Mesothelial cell of epicardium (in vitro differentiated cells): ENCODE measurements at regions not wholly inside any gene's neighbourhood (a gene's known extent, or its start where the extent isn't known, plus 50 kb on each side); places are given as distances from the start of the nearest gene placed in this dataset.

Experiments used
- DNase-seq, 2 experiments: peaks; one replicate each; pipeline ENCODE4 v3.0.0; 2021; ENCODE audit warnings: low spot score in 2 of 2; ENCODE audit not compliant: unreplicated experiment in 2 of 2
- H3K27ac Mint-ChIP-seq: 2 replicates; pipeline ENCODE4 v1.8.0; 2021; ENCODE audit warnings: mixed read lengths
- H3K27me3 Mint-ChIP-seq: 2 replicates; pipeline ENCODE4 v1.8.0; 2021; ENCODE audit warnings: low read depth, mixed read lengths
- H3K36me3 Mint-ChIP-seq: 2 replicates; pipeline ENCODE4 v1.8.0; 2021; ENCODE audit warnings: mixed read lengths
- H3K4me1 Mint-ChIP-seq: 2 replicates; pipeline ENCODE4 v1.8.0; 2021; ENCODE audit warnings: mixed read lengths
- H3K4me3 Mint-ChIP-seq: 2 replicates; pipeline ENCODE4 v1.8.0; 2021; ENCODE audit warnings: mild to moderate bottlenecking, moderate library complexity, mixed read lengths
- H3K9me3 Mint-ChIP-seq: 2 replicates; pipeline ENCODE4 v1.8.0; 2021; ENCODE audit warnings: mixed read lengths
- CTCF ChIP-seq: fragments of 200-600 bp; sonication (generic); IDR thresholded peaks from one replicate; pipeline ENCODE4 v1.5.0; 2021; ENCODE audit warnings: antibody characterized with exemption; ENCODE audit not compliant: unreplicated experiment

GRCh38 chr4:26161030-26161824 lies 159.6 kb upstream of the RBPJ start:
- H3K27ac Mint-ChIP-seq: no peak overlapping the region
- no peaks in the 10 kb centered on the region for H3K27me3 Mint-ChIP-seq
- no peak for TF ChIP-seq CTCF
- peaks cover 15% of the 10 kb centered on the region for H3K4me1 Mint-ChIP-seq
- DNase-seq: no peak
- H3K36me3 Mint-ChIP-seq: no peaks in the 10 kb centered on the region
- no peak overlapping the region for H3K4me3 Mint-ChIP-seq
- peaks cover 8% of the 10 kb centered on the region for H3K9me3 Mint-ChIP-seq

GRCh38 chr4:26162101-26162500 lies 158.7 kb upstream of the RBPJ start:
- Mint-ChIP-seq H3K9me3 (peaks cover 8% of the 10 kb centered on the region), H3K36me3 (no peaks in the 10 kb centered on the region), H3K4me3 (no peak overlapping the region), H3K27ac (peak overlapping the region; percentile 79), H3K27me3 (no peaks in the 10 kb centered on the region), H3K4me1 (peaks cover 15% of the 10 kb centered on the region)
- no peak for TF ChIP-seq CTCF
- no peak for DNase-seq

GRCh38 chr4:26163425-26164362 lies 157.1 kb upstream of the RBPJ start:
- DNase-seq: no peak
- peaks cover 8% of the 10 kb centered on the region for H3K9me3 Mint-ChIP-seq
- no peak for TF ChIP-seq CTCF
- no peak overlapping the region for H3K4me3 Mint-ChIP-seq
- H3K27me3 Mint-ChIP-seq: no peaks in the 10 kb centered on the region
- peak overlapping the region; percentile 82 for H3K27ac Mint-ChIP-seq
- H3K36me3 Mint-ChIP-seq: no peaks in the 10 kb centered on the region
- peaks cover 15% of the 10 kb centered on the region for H3K4me1 Mint-ChIP-seq

- no peaks in the 10 kb centered on the region for H3K9me3 Mint-ChIP-seq
- H3K27ac Mint-ChIP-seq: no peak overlapping the region
- H3K36me3 Mint-ChIP-seq: no peaks in the 10 kb centered on the region
- H3K27me3 Mint-ChIP-seq: no peaks in the 10 kb centered on the region
- TF ChIP-seq CTCF: no peak
- no peak overlapping the region for H3K4me3 Mint-ChIP-seq
- peaks cover 13% of the 10 kb centered on the region for H3K4me1 Mint-ChIP-seq
- no peak for DNase-seq
Measured at GRCh38 chr4:26171501-26171900, 149.3 kb upstream of the RBPJ start.

GRCh38 chr4:26171941-26172340 lies 148.9 kb upstream of the RBPJ start:
- no peaks in the 10 kb centered on the region for H3K36me3 Mint-ChIP-seq
- DNase-seq: no peak
- peak overlapping the region; percentile 18 for H3K27ac Mint-ChIP-seq
- no peak for TF ChIP-seq CTCF
- H3K4me1 Mint-ChIP-seq: peaks cover 13% of the 10 kb centered on the region
- H3K27me3 Mint-ChIP-seq: no peaks in the 10 kb centered on the region
- no peak overlapping the region for H3K4me3 Mint-ChIP-seq
- H3K9me3 Mint-ChIP-seq: no peaks in the 10 kb centered on the region
